MM.1S (cell line): ENCODE measurements at regions not wholly inside any gene's neighbourhood (a gene's known extent, or its start where the extent isn't known, plus 50 kb on each side); places are given as distances from the start of the nearest gene placed in this dataset.

ENCODE experiments used
- DNase-seq: peaks from one replicate; pipeline ENCODE4 v3.0.0-alpha.2; 2015
- H2AFZ ChIP-seq: fragments of 300-600 bp; sonication (generic); 2 replicates; pipeline ENCODE4 v1.6.0; 2016; ENCODE audit warnings: antibody characterized with exemption, low read length
- H3F3A ChIP-seq: fragments of 300-600 bp; sonication (generic); 2 replicates; pipeline ENCODE4 v1.6.1; 2016; ENCODE audit warnings: mild to moderate bottlenecking, antibody characterized with exemption, low read length, moderate library complexity, mixed read lengths; ENCODE audit not compliant: insufficient read depth
- H3K27ac ChIP-seq: fragments of 300-600 bp; sonication (generic); 2 replicates; pipeline ENCODE4 v1.5.1; 2016; ENCODE audit warnings: mild to moderate bottlenecking, low read length
- H3K27me3 ChIP-seq: fragments of 300-600 bp; sonication (generic); replicated peaks from 2 replicates; pipeline ENCODE4 v1.6.0; 2016; ENCODE audit warnings: low read length; ENCODE audit not compliant: insufficient read depth
- H3K36me3 ChIP-seq: fragments of 300-600 bp; sonication (generic); replicated peaks from 2 replicates; pipeline ENCODE4 v1.6.1; 2016; ENCODE audit warnings: mild to moderate bottlenecking, low read length, mixed read lengths; ENCODE audit not compliant: insufficient read depth
- H3K4me1 ChIP-seq: fragments of 300-600 bp; sonication (generic); 2 replicates; pipeline ENCODE4 v1.6.1; 2016; ENCODE audit warnings: low read length, mixed read lengths
- H3K4me2 ChIP-seq: fragments of 300-600 bp; sonication (generic); 2 replicates; pipeline ENCODE4 v1.6.0; 2016; ENCODE audit warnings: low read depth, low read length
- H3K4me3 ChIP-seq: fragments of 300-600 bp; sonication (generic); 2 replicates; pipeline ENCODE4 v1.5.1; 2016; ENCODE audit warnings: low read length, mixed read lengths
- H3K79me2 ChIP-seq: fragments of 300-600 bp; sonication (generic); 2 replicates; pipeline ENCODE4 v1.6.1; 2016; ENCODE audit warnings: mixed run types, low read length, mixed read lengths
- H3K9ac ChIP-seq: fragments of 300-600 bp; sonication (generic); 2 replicates; pipeline ENCODE4 v1.6.1; 2016; ENCODE audit warnings: low read length, mixed read lengths
- H3K9me2 ChIP-seq: fragments of 300-600 bp; sonication (generic); replicated peaks from 2 replicates; pipeline ENCODE4 v1.6.1; 2016; ENCODE audit warnings: mild to moderate bottlenecking, low read length, mixed read lengths; ENCODE audit not compliant: insufficient read depth
- H3K9me3 ChIP-seq: fragments of 300-600 bp; sonication (generic); replicated peaks from 2 replicates; pipeline ENCODE4 v1.6.1; 2016; ENCODE audit warnings: mild to moderate bottlenecking, low read length, mixed read lengths; ENCODE audit not compliant: insufficient read depth
- H4K20me1 ChIP-seq: fragments of 300-600 bp; sonication (generic); 2 replicates; pipeline ENCODE4 v1.6.1; 2016; ENCODE audit warnings: mild to moderate bottlenecking, low read length, moderate library complexity, mixed read lengths; ENCODE audit not compliant: insufficient read depth
- CTCF ChIP-seq: fragments of 300-600 bp; sonication (generic); IDR thresholded peaks from 2 replicates; pipeline ENCODE4 v1.5.1; 2016; ENCODE audit warnings: antibody characterized with exemption, low read length, mixed read lengths
- EZH2 ChIP-seq: fragments of 300-600 bp; sonication (generic); optimal IDR thresholded peaks from 2 replicates; pipeline ENCODE3; 2017; ENCODE audit warnings: low read depth, mild to moderate bottlenecking, antibody characterized with exemption, low read length, mixed read lengths
- EZH2phosphoT487 ChIP-seq: fragments of 300-600 bp; sonication (generic); IDR thresholded peaks from 2 replicates; pipeline ENCODE4 v1.6.1; 2018; ENCODE audit warnings: antibody characterized with exemption, low read length

GRCh38 chr1:157357111-157357510 lies 195.2 kb downstream of the FCRL5 start:
- Histone ChIP-seq H2AFZ (no peak overlapping the region), H3K4me2 (no peak overlapping the region), H3K4me1 (peaks cover 33% of the 10 kb centered on the region), H3K36me3 (no peaks in the 10 kb centered on the region), H3K4me3 (no peak overlapping the region), H3K27me3 (no peaks in the 10 kb centered on the region), H3F3A (peaks cover 5% of the 10 kb centered on the region; the same call in 1 of the 2 replicates), H3K9me2 (no peaks in the 10 kb centered on the region), H4K20me1 (no peaks in the 10 kb centered on the region), H3K27ac (no peak overlapping the region), H3K9me3 (no peaks in the 10 kb centered on the region), H3K79me2 (no peaks in the 10 kb centered on the region), H3K9ac (no peak overlapping the region)
- no peak for DNase-seq
- TF ChIP-seq CTCF = no peak
- no peak for TF ChIP-seq EZH2phosphoT487
- TF ChIP-seq EZH2 = no peak

- TF ChIP-seq EZH2 = no peak
- no peak for TF ChIP-seq EZH2phosphoT487
- TF ChIP-seq CTCF = no peak
- Histone ChIP-seq H3K4me2 (no peak overlapping the region), H4K20me1 (no peaks in the 10 kb centered on the region), H3K4me1 (peaks cover 33% of the 10 kb centered on the region), H3F3A (peaks cover 5% of the 10 kb centered on the region; the same call in 1 of the 2 replicates), H3K9ac (no peak overlapping the region), H3K36me3 (no peaks in the 10 kb centered on the region), H3K79me2 (no peaks in the 10 kb centered on the region), H3K27ac (no peak overlapping the region), H3K27me3 (no peaks in the 10 kb centered on the region), H2AFZ (no peak overlapping the region), H3K9me2 (no peaks in the 10 kb centered on the region), H3K9me3 (no peaks in the 10 kb centered on the region), H3K4me3 (no peak overlapping the region)
- no peak for DNase-seq
Observed at GRCh38 chr1:157356601-157357000, 195.7 kb downstream of the FCRL5 start.

- Histone ChIP-seq H3K4me3 (no peak overlapping the region), H4K20me1 (no peaks in the 10 kb centered on the region), H3K36me3 (no peaks in the 10 kb centered on the region), H3K9me2 (no peaks in the 10 kb centered on the region), H3K27ac (no peak overlapping the region), H3K9me3 (no peaks in the 10 kb centered on the region), H3K79me2 (no peaks in the 10 kb centered on the region), H3K4me1 (peaks cover 14% of the 10 kb centered on the region), H3K9ac (no peak overlapping the region), H3K4me2 (no peak overlapping the region), H3F3A (no peaks in the 10 kb centered on the region), H2AFZ (no peak overlapping the region), H3K27me3 (no peaks in the 10 kb centered on the region)
- TF ChIP-seq EZH2 = no peak
- TF ChIP-seq EZH2phosphoT487 = no peak
- no peak for TF ChIP-seq CTCF
- peak; percentile 36 for DNase-seq
Observed at GRCh38 chr1:157353546-157353945, 198.8 kb downstream of the FCRL5 start.
